GM15510 (cell line): ENCODE measurements at regions not wholly inside any gene's neighbourhood (a gene's known extent, or its start where the extent isn't known, plus 50 kb on each side); places are given as distances from the start of the nearest gene placed in this dataset.

Experiments
- POLR2A ChIP-seq: IDR thresholded peaks from 3 replicates; pipeline ENCODE4 v1.6.1; 2011; ENCODE audit warnings: borderline replicate concordance; ENCODE audit not compliant: insufficient read length; ENCODE audit errors: extremely low read depth

DNA sequence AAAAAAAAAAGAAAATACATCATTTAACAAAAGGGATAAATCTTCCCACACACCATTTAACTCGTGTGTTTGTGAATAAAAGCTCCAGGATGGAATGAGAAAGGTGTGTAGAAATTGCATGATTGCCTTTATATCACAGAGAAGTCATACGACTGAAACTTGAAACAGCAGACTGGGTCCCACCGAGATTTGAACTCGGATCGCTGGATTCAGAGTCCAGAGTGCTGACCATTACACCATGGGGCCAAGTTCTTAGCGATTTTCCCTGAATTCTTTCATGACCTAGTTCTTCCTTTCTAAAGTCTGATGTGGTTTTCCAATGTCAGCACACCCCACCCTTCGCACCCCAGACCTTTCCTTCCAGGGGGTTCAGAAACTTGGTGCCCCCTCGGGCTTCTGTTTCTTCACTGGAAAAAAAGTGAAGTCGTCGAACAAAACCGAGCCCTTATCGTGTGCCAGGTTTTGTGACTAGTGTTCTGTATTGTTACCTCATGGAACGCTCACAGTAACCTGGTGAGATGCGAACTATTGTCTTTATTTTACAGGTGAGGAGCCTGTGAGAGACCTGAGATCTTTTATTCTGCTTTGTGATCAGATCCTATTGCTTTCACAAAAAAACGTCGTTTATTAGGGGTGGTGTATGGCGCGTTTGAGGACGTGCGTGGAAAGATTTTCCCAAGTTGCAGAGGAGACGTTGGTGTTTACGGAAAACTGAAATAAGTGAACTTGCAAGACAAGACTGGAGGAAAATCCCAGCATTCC is 120.8 kb downstream of the OR2B2 start:
- TF ChIP-seq POLR2A = no peak

GRCh38 chr6:27786048-27786447 is 126.1 kb downstream of the OR2B2 start:
- no peak for TF ChIP-seq POLR2A

DNA sequence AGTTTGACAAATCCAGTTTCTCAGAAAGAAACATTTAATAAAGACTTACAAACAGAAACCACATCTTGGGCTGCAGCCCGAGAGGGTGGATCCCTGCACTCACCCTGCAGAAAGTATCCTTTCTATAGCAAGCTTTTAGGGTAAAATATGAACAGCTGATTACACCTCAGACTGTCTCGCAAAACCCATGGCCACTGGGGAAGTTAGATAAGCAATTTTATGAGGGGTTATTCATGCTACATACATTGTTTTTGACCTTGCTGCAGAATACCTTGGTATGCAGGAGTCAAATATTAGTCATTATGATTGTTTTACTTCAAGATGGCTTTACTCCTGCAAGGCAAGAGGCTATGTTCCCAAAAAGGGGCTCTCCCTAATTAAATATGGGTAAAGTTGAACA is 126.9 kb downstream of the OR2B2 start:
- no peak for TF ChIP-seq POLR2A

GRCh38 chr6:27782748-27783147 is 129.4 kb downstream of the OR2B2 start:
- TF ChIP-seq POLR2A = no peak

GRCh38 chr6:27778625-27779417 is 133.4 kb downstream of the OR2B2 start:
- TF ChIP-seq POLR2A = no peak

GRCh38 chr6:27777614-27778355 is 134.4 kb downstream of the OR2B2 start:
- TF ChIP-seq POLR2A = no peak

- no peak for TF ChIP-seq POLR2A
These were observed 135.1 kb downstream of the OR2B2 start for GRCh38 chr6:27777126-27777525.

GRCh38 chr6:27776504-27776903 is 135.7 kb downstream of the OR2B2 start:
- no peak for TF ChIP-seq POLR2A

- no peak for TF ChIP-seq POLR2A
These were observed 136.4 kb downstream of the OR2B2 start for GRCh38 chr6:27775796-27776184.

GRCh38 chr6:27772261-27773001 is 139.8 kb downstream of the OR2B2 start:
- TF ChIP-seq POLR2A = no peak

- no peak for TF ChIP-seq POLR2A
These were observed 141.0 kb downstream of the OR2B2 start for GRCh38 chr6:27771235-27771634.

- TF ChIP-seq POLR2A = no peak
These were observed 141.5 kb downstream of the OR2B2 start for GRCh38 chr6:27770724-27771123.

DNA sequence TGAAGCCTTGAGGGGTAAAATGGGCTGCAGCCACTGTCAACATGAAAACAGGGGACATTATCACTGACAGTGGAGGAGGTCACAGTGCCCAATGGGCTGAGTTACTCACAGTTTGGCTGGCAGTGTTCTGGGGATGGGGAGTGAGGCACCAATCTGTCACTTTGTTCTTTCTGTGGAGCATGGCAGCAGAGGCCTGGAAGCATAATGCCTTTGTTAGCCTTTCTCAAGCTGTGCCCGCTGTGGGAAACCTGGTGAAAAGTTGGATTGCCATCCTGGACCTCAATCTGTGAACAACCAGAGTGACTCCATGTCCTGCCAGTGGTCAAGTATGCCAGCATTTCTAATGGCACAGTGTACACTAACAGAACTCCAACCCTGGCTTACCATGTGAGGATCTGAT is 143.6 kb downstream of the OR2B2 start:
- TF ChIP-seq POLR2A = no peak

GRCh38 chr6:27767851-27768250 is 144.3 kb downstream of the OR2B2 start:
- no peak for TF ChIP-seq POLR2A

GRCh38 chr6:27766405-27766804 is 145.8 kb downstream of the OR2B2 start:
- no peak for TF ChIP-seq POLR2A

- no peak for TF ChIP-seq POLR2A
These were observed 147.1 kb downstream of the OR2B2 start for GRCh38 chr6:27765028-27765590.
